Sigmoid colon (tissue), 4 donors: ENCODE measurements at regions not wholly inside any gene's neighbourhood (a gene's known extent, or its start where the extent isn't known, plus 50 kb on each side); places are given as distances from the start of the nearest gene placed in this dataset.

Experiments
- CTCF ChIP-seq, 4 experiments: fragments of 450-650 bp in 3 of 4; fragments of 200-600 bp in 1 of 4; IDR thresholded peaks; one replicate each; pipeline ENCODE4 v1.5.1; 2016 to 2019; ENCODE audit warnings: antibody characterized with exemption in 4 of 4, mild to moderate bottlenecking in 3 of 4, moderate library complexity in 2 of 4
- POLR2AphosphoS5 ChIP-seq, 4 donors: sonication (generic); formaldehyde crosslinking; IDR thresholded peaks; one replicate each; pipeline ENCODE4 v1.6.1; 2017; ENCODE audit warnings: antibody characterized with exemption in 4 of 4

DNA sequence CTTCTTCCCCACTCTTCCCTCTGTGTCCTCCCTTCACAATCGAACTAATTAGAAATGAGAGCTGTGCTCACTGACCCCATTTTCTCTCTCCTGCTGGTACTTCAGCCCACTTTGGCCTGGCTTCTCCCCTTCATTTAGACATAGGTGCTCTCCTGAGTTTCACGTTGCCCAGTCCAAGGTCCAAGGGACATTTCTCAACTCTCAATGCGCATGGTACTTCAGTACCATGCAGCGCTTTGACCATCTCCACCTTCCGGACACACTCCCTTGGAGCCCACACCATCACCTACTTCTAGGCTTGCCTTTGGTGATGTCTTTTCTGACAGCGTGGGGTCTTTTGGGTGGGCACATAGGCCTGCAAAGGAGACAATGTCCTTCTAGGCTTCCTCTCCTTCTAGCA is 99.7 kb downstream of the ABHD5 start:
- TF ChIP-seq POLR2AphosphoS5 (IDR thresholded peaks at IDR 0.05) (no peak), CTCF (IDR thresholded peaks at IDR 0.05) (no peak)
